Fibroblast of pulmonary artery (primary cell): ENCODE measurements at regions not wholly inside any gene's neighbourhood (a gene's known extent, or its start where the extent isn't known, plus 50 kb on each side); places are given as distances from the start of the nearest gene placed in this dataset.

Experiments used
- DNase-seq: peaks from one replicate; pipeline ENCODE4 v3.0.0-alpha.2; 2010; ENCODE audit warnings: low read depth
- H3K4me3 ChIP-seq: replicated peaks from 2 replicates; pipeline ENCODE4 v1.5.1; 2011; ENCODE audit warnings: low read depth, mild to moderate bottlenecking, control low read depth, low read length, moderate library complexity
- CTCF ChIP-seq: IDR thresholded peaks from 2 replicates; pipeline ENCODE4 v1.5.1; 2011; ENCODE audit warnings: mild to moderate bottlenecking, control low read depth, low read length, inconsistent platforms; ENCODE audit errors: missing control alignments

GRCh38 chr2:58299123-58299522, 58.0 kb upstream of the FANCL start:
- no peak overlapping the region for H3K4me3 ChIP-seq
- no peak for TF ChIP-seq CTCF
- DNase-seq = no peak

GRCh38 chr2:58293056-58293455, 51.9 kb upstream of the FANCL start:
- TF ChIP-seq CTCF = no peak
- no peak overlapping the region for H3K4me3 ChIP-seq
- no peak for DNase-seq

- no peak for DNase-seq
- H3K4me3 ChIP-seq = no peak overlapping the region
- TF ChIP-seq CTCF = no peak
Observed at GRCh38 chr2:58291726-58292438, 50.8 kb upstream of the FANCL start.
